ENCODE measurements at regions not wholly inside any gene's neighbourhood (a gene's known extent, or its start where the extent isn't known, plus 50 kb on each side); places are given as distances from the start of the nearest gene placed in this dataset.

DNA sequence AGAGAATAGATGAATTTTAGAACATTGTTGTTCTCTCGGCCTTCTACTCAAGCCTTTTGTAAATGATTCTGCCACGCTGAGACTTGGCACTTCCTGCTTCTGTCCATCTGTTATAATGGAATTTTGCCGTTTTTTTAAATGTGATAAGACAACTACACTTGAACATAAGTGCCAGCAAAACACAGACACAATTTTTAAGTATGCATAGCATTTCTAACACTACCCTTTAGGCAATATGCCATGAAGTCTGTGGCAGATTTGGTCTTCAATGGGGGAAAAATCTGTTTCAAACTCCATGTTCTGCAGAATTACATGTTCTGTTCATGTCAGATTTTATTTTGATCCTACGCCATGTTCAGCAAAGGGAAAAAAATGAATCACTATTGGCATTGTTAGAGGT lies 1170.7 kb upstream of the SLC39A10 start:
- TF ChIP-seq, protein P1, sequence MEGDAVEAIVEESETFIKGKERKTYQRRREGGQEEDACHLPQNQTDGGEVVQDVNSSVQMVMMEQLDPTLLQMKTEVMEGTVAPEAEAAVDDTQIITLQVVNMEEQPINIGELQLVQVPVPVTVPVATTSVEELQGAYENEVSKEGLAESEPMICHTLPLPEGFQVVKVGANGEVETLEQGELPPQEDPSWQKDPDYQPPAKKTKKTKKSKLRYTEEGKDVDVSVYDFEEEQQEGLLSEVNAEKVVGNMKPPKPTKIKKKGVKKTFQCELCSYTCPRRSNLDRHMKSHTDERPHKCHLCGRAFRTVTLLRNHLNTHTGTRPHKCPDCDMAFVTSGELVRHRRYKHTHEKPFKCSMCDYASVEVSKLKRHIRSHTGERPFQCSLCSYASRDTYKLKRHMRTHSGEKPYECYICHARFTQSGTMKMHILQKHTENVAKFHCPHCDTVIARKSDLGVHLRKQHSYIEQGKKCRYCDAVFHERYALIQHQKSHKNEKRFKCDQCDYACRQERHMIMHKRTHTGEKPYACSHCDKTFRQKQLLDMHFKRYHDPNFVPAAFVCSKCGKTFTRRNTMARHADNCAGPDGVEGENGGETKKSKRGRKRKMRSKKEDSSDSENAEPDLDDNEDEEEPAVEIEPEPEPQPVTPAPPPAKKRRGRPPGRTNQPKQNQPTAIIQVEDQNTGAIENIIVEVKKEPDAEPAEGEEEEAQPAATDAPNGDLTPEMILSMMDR (conservative IDR thresholded peaks at IDR 0.05) = no peak
- TF ChIP-seq EZH2 (IDR thresholded peaks at IDR 0.05; ENCODE audit: low read depth) = no peak

Data from PC-9 (cell line).